Thoracic aorta (tissue), 2 donors: ENCODE measurements at regions not wholly inside any gene's neighbourhood (a gene's known extent, or its start where the extent isn't known, plus 50 kb on each side); places are given as distances from the start of the nearest gene placed in this dataset.
A peak's percentile ranks its signal among the peaks of the same experiment; 100 is the strongest.

Experiments used
- ATAC-seq: fragments of 150-250 bp; one replicate; pipeline ENCODE4 v1.8.0; 2017; ENCODE audit warnings: low read depth; ENCODE audit not compliant: insufficient number of reproducible peaks, low FRiP score
- DNase-seq: peaks from one replicate; pipeline ENCODE4 v3.0.0-alpha.2; 2020; ENCODE audit warnings: low spot score
- H3K27ac ChIP-seq, 2 donors: fragments of 200-600 bp; sonication (generic); 1 replicate in 1 of 2; 2 replicates in 1 of 2; pipeline ENCODE4 v1.5.1; 2016; ENCODE audit warnings: mild to moderate bottlenecking in 2 of 2, moderate library complexity in 2 of 2
- H3K27me3 ChIP-seq: fragments of 200-600 bp; sonication (generic); replicated peaks from 2 replicates; pipeline ENCODE4 v1.6.0; 2016; ENCODE audit warnings: mild to moderate bottlenecking; ENCODE audit not compliant: insufficient read depth
- H3K36me3 ChIP-seq: fragments of 200-600 bp; sonication (generic); one replicate; pipeline ENCODE4 v1.5.1; 2016
- H3K4me1 ChIP-seq, 2 donors: fragments of 200-600 bp; sonication (generic); 1 replicate in 1 of 2; 2 replicates in 1 of 2; pipeline versions ENCODE4 v1.5.1 to v1.6.0; 2016; ENCODE audit warnings: low read depth in 2 of 2, mild to moderate bottlenecking in 1 of 2; ENCODE audit not compliant: control insufficient read depth in 1 of 2
- H3K4me3 ChIP-seq: fragments of 200-600 bp; sonication (generic); 2 replicates; pipeline ENCODE4 v1.5.1; 2016; ENCODE audit warnings: mild to moderate bottlenecking
- H3K9me3 ChIP-seq: fragments of 200-600 bp; sonication (generic); 2 replicates; pipeline ENCODE4 v1.5.1; 2016
- CTCF ChIP-seq: fragments of 200-600 bp; sonication (generic); IDR thresholded peaks from one replicate; pipeline ENCODE4 v1.5.1; 2019; ENCODE audit warnings: antibody characterized with exemption

- no peak for TF ChIP-seq CTCF
- Histone ChIP-seq H3K4me1 (peaks cover 22 to 46% of the 10 kb centered on the region in 2 donors), H3K9me3 (no peaks in the 10 kb centered on the region), H3K4me3 (no peak overlapping the region), H3K36me3 (no peaks in the 10 kb centered on the region), H3K27ac (peak overlapping the region in 1 of 2 donors; percentile 92), H3K27me3 (no peaks in the 10 kb centered on the region)
- no peak for DNase-seq
- no peak for ATAC-seq
Measured at GRCh38 chr15:38071211-38071972, 137.0 kb downstream of the TMCO5A start.

- peak overlapping the region; percentile 76 for H3K4me3 ChIP-seq
- H3K4me1 ChIP-seq: peaks cover 22 to 46% of the 10 kb centered on the region in 2 donors
- H3K27me3 ChIP-seq: no peaks in the 10 kb centered on the region
- H3K9me3 ChIP-seq: no peaks in the 10 kb centered on the region
- H3K36me3 ChIP-seq: no peaks in the 10 kb centered on the region
- TF ChIP-seq CTCF: no peak
- ATAC-seq (no peak), DNase-seq (no peak)
- peak overlapping the region; percentile 88 to 92 for H3K27ac ChIP-seq
Measured at GRCh38 chr15:38072007-38072347, 137.5 kb downstream of the TMCO5A start.

DNA sequence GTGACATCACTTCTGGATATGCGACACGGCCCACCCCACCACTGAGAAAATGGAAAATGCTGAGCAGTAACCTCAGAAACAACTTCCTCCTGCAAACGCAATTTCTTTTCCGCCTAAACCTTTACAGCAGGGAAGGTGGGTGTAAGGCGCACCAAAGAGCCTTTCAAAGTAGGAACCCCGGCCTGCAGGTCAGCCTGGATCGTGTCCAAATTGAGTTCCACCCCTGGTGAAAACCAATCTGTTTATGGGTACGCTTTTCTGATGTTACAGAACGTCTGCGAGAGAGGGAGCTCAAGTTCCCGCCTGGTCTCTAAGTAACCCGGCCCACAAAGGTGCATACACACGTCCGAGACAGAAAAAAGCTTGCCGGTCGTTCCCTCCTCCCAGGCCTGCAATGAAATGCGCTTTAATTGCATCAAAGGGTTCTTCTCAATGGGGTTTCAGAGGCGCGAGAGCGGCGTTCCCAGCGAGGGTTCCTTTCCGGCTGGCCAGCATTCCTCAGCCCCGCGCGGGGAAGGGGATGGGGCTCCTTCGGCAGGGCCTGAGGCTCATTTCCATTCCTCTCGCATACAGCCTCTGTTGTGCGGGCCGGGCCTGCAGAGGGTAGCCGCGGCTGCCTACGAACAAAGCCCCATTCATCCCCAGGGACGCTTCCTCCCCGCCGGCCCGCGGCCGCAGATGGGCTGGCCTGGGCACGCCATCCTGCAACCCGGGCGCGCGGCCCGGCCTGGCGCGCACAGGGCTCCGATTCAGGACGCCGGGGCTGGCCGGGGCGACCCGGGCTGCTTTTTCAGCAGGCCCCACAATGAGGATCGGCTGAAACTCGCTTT, 138.1 kb downstream of the TMCO5A start:
- DNase-seq: no peak
- no peak for TF ChIP-seq CTCF

GRCh38 chr15:38073178-38073946, 138.9 kb downstream of the TMCO5A start:
- ATAC-seq: peak; percentile 13
- no peak for DNase-seq
- Histone ChIP-seq H3K4me1 (peaks cover 21 to 42% of the 10 kb centered on the region in 2 donors), H3K4me3 (peak overlapping the region; percentile 76), H3K9me3 (no peaks in the 10 kb centered on the region), H3K27ac (peak overlapping the region; percentile 88 to 92), H3K36me3 (no peaks in the 10 kb centered on the region), H3K27me3 (no peaks in the 10 kb centered on the region)
- no peak for TF ChIP-seq CTCF

More for the DNA sequence above, 138.1 kb downstream of the TMCO5A start:
- H3K27me3 ChIP-seq: no peaks in the 10 kb centered on the region
- H3K4me1 ChIP-seq: peaks cover 22 to 46% of the 10 kb centered on the region in 2 donors
- H3K36me3 ChIP-seq: no peaks in the 10 kb centered on the region
- peak overlapping the region; percentile 76 for H3K4me3 ChIP-seq
- ATAC-seq: peak; percentile 60
- no peaks in the 10 kb centered on the region for H3K9me3 ChIP-seq
- H3K27ac ChIP-seq: peak overlapping the region; percentile 88 to 92

DNA sequence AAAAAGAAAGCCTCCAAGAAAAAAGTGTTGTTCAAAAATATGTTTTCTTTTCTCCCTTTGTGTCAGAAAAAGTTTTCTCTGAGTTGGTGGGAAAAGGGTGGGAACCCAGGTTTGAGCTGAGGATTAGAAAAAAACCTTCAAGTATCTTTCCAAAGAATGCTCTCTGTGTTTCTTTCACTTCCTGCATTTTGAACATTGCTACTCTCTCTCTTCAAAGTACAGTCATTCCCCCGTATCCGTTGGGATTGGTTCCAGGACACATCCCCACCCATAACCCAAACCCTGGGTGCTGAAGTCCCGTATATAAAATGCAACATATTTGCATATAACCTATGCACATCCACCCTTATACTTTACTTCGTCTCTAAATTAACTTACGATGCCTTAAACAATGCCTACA, 139.6 kb downstream of the TMCO5A start:
- Histone ChIP-seq H3K4me3 (peak overlapping the region; percentile 76), H3K36me3 (no peaks in the 10 kb centered on the region), H3K4me1 (peaks cover 15 to 35% of the 10 kb centered on the region in 2 donors), H3K27ac (peak overlapping the region; percentile 88 to 92), H3K27me3 (no peaks in the 10 kb centered on the region), H3K9me3 (no peaks in the 10 kb centered on the region)
- no peak for TF ChIP-seq CTCF
- DNase-seq (no peak), ATAC-seq (no peak)
